ENCODE measurements at regions not wholly inside any gene's neighbourhood (a gene's known extent, or its start where the extent isn't known, plus 50 kb on each side); places are given as distances from the start of the nearest gene placed in this dataset.

DNA sequence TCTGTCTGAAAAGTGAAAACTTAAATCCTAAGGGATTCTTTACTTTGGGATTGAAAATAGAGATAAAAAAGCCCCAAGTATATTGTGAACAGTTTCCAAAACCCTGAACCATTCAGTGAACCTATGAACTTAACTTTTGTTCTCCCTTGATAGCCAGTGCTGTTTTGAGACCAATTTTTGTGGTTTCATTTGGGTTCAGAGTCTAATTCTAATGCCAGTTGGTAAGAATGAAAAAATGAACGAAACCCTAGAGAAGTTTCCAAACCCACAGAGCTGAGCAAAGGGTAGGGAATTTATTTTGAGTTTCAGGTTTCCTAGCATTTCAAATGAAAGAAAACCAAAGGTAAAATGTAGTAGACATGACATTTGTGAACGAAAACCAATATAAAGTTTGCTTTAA, 1366.8 kb downstream of the EFNA5 start:
- POLR2A ChIA-PET: interaction anchor here (0.6 kb wide), 1 partner anchor 27 kb away, joined by 3 read pairs; no protein-coding TSS in a partner anchor
- ATAC-seq: no peak

More for the DNA sequence above, 1366.8 kb downstream of the EFNA5 start:
- Histone ChIP-seq H3K27ac (ENCODE audit: low read depth, low read length) (no peak overlapping the region), H3K79me2 (ENCODE audit: insufficient read depth, low read length) (no peaks in the 10 kb centered on the region), H3K36me3 (ENCODE audit: control insufficient read depth in 1 of 2, insufficient read depth in 2 of 2, low read length in 2 of 2) (no peaks in the 10 kb centered on the region), H3K9me3 (ENCODE audit: control insufficient read depth in 1 of 2, insufficient read depth in 1 of 2, low read depth in 1 of 2, low read length in 2 of 2) (no peaks in the 10 kb centered on the region), H3K4me2 (ENCODE audit: low read length) (no peak overlapping the region), H4K20me1 (ENCODE audit: insufficient read depth) (no peaks in the 10 kb centered on the region), H3K4me3 (replicated peaks in 1 of 2; ENCODE audit: low read depth in 1 of 2, low read length in 2 of 2) (no peak overlapping the region), H3K4me1 (ENCODE audit: control insufficient read depth in 1 of 2, insufficient read depth in 2 of 2, low read length in 2 of 2) (no peaks in the 10 kb centered on the region), H3K9ac (ENCODE audit: low read length) (no peak overlapping the region), H3K27me3 (ENCODE audit: insufficient read depth, low read length) (no peaks in the 10 kb centered on the region), H3K9me2 (ENCODE audit: insufficient read depth) (no peaks in the 10 kb centered on the region), H2AFZ (ENCODE audit: low read depth, low read length, poor library complexity, severe bottlenecking) (no peak overlapping the region)
- intact Hi-C loops (cut with micrococcal nuclease): no loop called here
- BruUV-seq (replicated peaks): no TSS peak
- TF ChIP-seq ELF1 (IDR thresholded peaks at IDR 0.05; ENCODE audit: borderline replicate concordance, low read depth): no peak
- no peak for TF ChIP-seq EGR1 (IDR thresholded peaks at IDR 0.05; ENCODE audit: low read depth)
- TF ChIP-seq, protein P1, sequence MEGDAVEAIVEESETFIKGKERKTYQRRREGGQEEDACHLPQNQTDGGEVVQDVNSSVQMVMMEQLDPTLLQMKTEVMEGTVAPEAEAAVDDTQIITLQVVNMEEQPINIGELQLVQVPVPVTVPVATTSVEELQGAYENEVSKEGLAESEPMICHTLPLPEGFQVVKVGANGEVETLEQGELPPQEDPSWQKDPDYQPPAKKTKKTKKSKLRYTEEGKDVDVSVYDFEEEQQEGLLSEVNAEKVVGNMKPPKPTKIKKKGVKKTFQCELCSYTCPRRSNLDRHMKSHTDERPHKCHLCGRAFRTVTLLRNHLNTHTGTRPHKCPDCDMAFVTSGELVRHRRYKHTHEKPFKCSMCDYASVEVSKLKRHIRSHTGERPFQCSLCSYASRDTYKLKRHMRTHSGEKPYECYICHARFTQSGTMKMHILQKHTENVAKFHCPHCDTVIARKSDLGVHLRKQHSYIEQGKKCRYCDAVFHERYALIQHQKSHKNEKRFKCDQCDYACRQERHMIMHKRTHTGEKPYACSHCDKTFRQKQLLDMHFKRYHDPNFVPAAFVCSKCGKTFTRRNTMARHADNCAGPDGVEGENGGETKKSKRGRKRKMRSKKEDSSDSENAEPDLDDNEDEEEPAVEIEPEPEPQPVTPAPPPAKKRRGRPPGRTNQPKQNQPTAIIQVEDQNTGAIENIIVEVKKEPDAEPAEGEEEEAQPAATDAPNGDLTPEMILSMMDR (IDR thresholded peaks at IDR 0.05 in 2 of 3, conservative IDR thresholded peaks at IDR 0.05 in 1 of 3; ENCODE audit: borderline replicate concordance in 1 of 3, insufficient read depth in 1 of 3, low read depth in 2 of 3, low read length in 2 of 3): no peak
- TF ChIP-seq RAD21 (IDR thresholded peaks at IDR 0.05; ENCODE audit: low read depth): no peak
- TF ChIP-seq ZBTB33 (IDR thresholded peaks at IDR 0.05; ENCODE audit: extremely low read depth, insufficient replicate concordance, low read length): no peak
- TF ChIP-seq JUND (IDR thresholded peaks at IDR 0.05): no peak
- TF ChIP-seq EZH2 (IDR thresholded peaks at IDR 0.05): no peak
- no peak for TF ChIP-seq EZH2phosphoT487 (IDR thresholded peaks at IDR 0.05; ENCODE audit: borderline replicate concordance)
- TF ChIP-seq CBX3 (IDR thresholded peaks at IDR 0.05; ENCODE audit: low read depth): no peak
- TF ChIP-seq CEBPB (IDR thresholded peaks at IDR 0.05; ENCODE audit: low read depth): no peak
- TF ChIP-seq SRF (IDR thresholded peaks at IDR 0.05; ENCODE audit: low read depth): no peak
- TF ChIP-seq SIN3A (IDR thresholded peaks at IDR 0.05; ENCODE audit: low read depth): no peak
- TF ChIP-seq YY1 (IDR thresholded peaks at IDR 0.05; ENCODE audit: extremely low read depth, insufficient replicate concordance, low read depth, low read length): no peak
- TF ChIP-seq ZNF274 (IDR thresholded peaks at IDR 0.05; ENCODE audit: low read depth, low read length): no peak
- no peak for TF ChIP-seq ZFX (IDR thresholded peaks at IDR 0.05)
- no peak for TF ChIP-seq ATF3 (IDR thresholded peaks at IDR 0.05)
- TF ChIP-seq, protein P2, sequence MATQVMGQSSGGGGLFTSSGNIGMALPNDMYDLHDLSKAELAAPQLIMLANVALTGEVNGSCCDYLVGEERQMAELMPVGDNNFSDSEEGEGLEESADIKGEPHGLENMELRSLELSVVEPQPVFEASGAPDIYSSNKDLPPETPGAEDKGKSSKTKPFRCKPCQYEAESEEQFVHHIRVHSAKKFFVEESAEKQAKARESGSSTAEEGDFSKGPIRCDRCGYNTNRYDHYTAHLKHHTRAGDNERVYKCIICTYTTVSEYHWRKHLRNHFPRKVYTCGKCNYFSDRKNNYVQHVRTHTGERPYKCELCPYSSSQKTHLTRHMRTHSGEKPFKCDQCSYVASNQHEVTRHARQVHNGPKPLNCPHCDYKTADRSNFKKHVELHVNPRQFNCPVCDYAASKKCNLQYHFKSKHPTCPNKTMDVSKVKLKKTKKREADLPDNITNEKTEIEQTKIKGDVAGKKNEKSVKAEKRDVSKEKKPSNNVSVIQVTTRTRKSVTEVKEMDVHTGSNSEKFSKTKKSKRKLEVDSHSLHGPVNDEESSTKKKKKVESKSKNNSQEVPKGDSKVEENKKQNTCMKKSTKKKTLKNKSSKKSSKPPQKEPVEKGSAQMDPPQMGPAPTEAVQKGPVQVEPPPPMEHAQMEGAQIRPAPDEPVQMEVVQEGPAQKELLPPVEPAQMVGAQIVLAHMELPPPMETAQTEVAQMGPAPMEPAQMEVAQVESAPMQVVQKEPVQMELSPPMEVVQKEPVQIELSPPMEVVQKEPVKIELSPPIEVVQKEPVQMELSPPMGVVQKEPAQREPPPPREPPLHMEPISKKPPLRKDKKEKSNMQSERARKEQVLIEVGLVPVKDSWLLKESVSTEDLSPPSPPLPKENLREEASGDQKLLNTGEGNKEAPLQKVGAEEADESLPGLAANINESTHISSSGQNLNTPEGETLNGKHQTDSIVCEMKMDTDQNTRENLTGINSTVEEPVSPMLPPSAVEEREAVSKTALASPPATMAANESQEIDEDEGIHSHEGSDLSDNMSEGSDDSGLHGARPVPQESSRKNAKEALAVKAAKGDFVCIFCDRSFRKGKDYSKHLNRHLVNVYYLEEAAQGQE (IDR thresholded peaks at IDR 0.05; ENCODE audit: low read depth): no peak
- ChIA-PET CTCF (no interaction called here), RAD21 (ENCODE audit: low non-redundant PET in 1 of 2, low total read pairs in 2 of 2, uncharacterized antibody in 2 of 2, unreplicated experiment in 2 of 2) (no interaction called here)
- no peak for DNase-seq (ENCODE audit: low read depth, low spot score)

All from HCT116 (cell line).